OCI-LY7 (cell line): ENCODE measurements at regions not wholly inside any gene's neighbourhood (a gene's known extent, or its start where the extent isn't known, plus 50 kb on each side); places are given as distances from the start of the nearest gene placed in this dataset.

Source experiments
- CTCF ChIP-seq: fragments of 200-600 bp; sonication (generic); conservative IDR thresholded peaks from 2 replicates; pipeline ENCODE4 v1.5.1; 2014; ENCODE audit warnings: mild to moderate bottlenecking, antibody characterized with exemption, low read length, moderate library complexity, mixed read lengths
- EZH2phosphoT487 ChIP-seq: fragments of 200-600 bp; sonication (generic); IDR thresholded peaks from 2 replicates; pipeline ENCODE4 v1.6.1; 2018; ENCODE audit warnings: low read depth, borderline replicate concordance, mild to moderate bottlenecking, mixed run types, antibody characterized with exemption, low read length, moderate library complexity, mixed read lengths

- TF ChIP-seq CTCF (no peak), EZH2phosphoT487 (no peak)
These were observed 298.5 kb upstream of the TLE4 start for GRCh38 chr9:79273311-79273710.
